DND-41 (cell line): ENCODE measurements at regions not wholly inside any gene's neighbourhood (a gene's known extent, or its start where the extent isn't known, plus 50 kb on each side); places are given as distances from the start of the nearest gene placed in this dataset.

Source experiments
- EZH2 ChIP-seq: IDR thresholded peaks from 3 replicates; pipeline ENCODE4 v1.6.1; 2012; ENCODE audit warnings: borderline replicate concordance, low read depth, mild to moderate bottlenecking, moderate library complexity, low read length, inconsistent platforms; ENCODE audit not compliant: severe bottlenecking
- TF ChIP-seq, protein P1 (sequence below): IDR thresholded peaks from 2 replicates; pipeline ENCODE4 v1.5.1; 2012; ENCODE audit warnings: borderline replicate concordance, low read length, moderate library complexity, mild to moderate bottlenecking; ENCODE audit not compliant: poor library complexity, severe bottlenecking; ENCODE audit errors: extremely low read depth

DNA sequence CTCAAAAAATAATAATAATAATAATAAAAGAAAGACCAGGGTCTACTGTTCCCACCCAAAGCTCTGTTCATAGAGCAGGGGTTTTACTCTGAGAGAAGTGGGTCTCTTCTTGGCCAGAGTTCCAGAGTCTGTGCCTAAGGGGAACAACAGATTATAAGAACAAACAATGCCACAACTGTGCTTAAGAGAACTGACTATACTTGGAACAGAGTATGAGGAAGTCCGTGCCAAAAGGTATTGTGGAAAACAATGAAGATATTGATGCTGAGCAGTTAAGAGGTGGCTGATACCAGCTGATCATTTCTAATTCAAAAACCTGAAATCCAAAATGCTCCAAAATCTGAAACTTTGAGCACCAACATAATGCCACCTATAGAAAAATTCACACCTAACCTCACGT, 229.6 kb downstream of the FBXO8 start:
- TF ChIP-seq EZH2: no peak
- TF ChIP-seq, protein P1, sequence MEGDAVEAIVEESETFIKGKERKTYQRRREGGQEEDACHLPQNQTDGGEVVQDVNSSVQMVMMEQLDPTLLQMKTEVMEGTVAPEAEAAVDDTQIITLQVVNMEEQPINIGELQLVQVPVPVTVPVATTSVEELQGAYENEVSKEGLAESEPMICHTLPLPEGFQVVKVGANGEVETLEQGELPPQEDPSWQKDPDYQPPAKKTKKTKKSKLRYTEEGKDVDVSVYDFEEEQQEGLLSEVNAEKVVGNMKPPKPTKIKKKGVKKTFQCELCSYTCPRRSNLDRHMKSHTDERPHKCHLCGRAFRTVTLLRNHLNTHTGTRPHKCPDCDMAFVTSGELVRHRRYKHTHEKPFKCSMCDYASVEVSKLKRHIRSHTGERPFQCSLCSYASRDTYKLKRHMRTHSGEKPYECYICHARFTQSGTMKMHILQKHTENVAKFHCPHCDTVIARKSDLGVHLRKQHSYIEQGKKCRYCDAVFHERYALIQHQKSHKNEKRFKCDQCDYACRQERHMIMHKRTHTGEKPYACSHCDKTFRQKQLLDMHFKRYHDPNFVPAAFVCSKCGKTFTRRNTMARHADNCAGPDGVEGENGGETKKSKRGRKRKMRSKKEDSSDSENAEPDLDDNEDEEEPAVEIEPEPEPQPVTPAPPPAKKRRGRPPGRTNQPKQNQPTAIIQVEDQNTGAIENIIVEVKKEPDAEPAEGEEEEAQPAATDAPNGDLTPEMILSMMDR: no peak
